Nucleus accumbens (tissue), 56 donors: ENCODE measurements at regions not wholly inside any gene's neighbourhood (a gene's known extent, or its start where the extent isn't known, plus 50 kb on each side); places are given as distances from the start of the nearest gene placed in this dataset.

ENCODE experiments used
- DNase-seq, 56 donors: peaks; one replicate each; lab custom pipeline; 2025; lab: John Stamatoyannopoulos, UW

GRCh38 chr15:93271871-93272270, 182.9 kb upstream of the RGMA start:
- no peak for DNase-seq

GRCh38 chr15:93270937-93271467, 182.0 kb upstream of the RGMA start:
- no peak for DNase-seq

- DNase-seq: no peak
Observed at GRCh38 chr15:93268066-93268465, 179.1 kb upstream of the RGMA start.

GRCh38 chr15:93266291-93266690, 177.3 kb upstream of the RGMA start:
- DNase-seq: no peak

- no peak for DNase-seq
Observed at GRCh38 chr15:93265111-93265556, 176.1 kb upstream of the RGMA start.

- DNase-seq: no peak
Observed at GRCh38 chr15:93261845-93262244, 172.8 kb upstream of the RGMA start.

- DNase-seq: no peak
Observed at GRCh38 chr15:93257920-93258319, 168.9 kb upstream of the RGMA start.

GRCh38 chr15:93253681-93254080, 164.7 kb upstream of the RGMA start:
- no peak for DNase-seq

- DNase-seq: no peak
Observed at GRCh38 chr15:93252780-93253179, 163.8 kb upstream of the RGMA start.

- DNase-seq: no peak
Observed at GRCh38 chr15:93250950-93251349, 161.9 kb upstream of the RGMA start.

GRCh38 chr15:93250209-93250608, 161.2 kb upstream of the RGMA start:
- DNase-seq: no peak

- DNase-seq: no peak
Observed at GRCh38 chr15:93249623-93250022, 160.6 kb upstream of the RGMA start.

- DNase-seq: no peak
Observed at GRCh38 chr15:93247466-93248121, 158.6 kb upstream of the RGMA start.

GRCh38 chr15:93246266-93247242, 157.5 kb upstream of the RGMA start:
- no peak for DNase-seq

- no peak for DNase-seq
Observed at GRCh38 chr15:93245661-93246042, 156.6 kb upstream of the RGMA start.

- no peak for DNase-seq
Observed at GRCh38 chr15:93244696-93245660, 156.0 kb upstream of the RGMA start.

GRCh38 chr15:93243573-93243972, 154.6 kb upstream of the RGMA start:
- DNase-seq: no peak

GRCh38 chr15:93241696-93242585, 152.9 kb upstream of the RGMA start:
- no peak for DNase-seq

GRCh38 chr15:93239993-93240392, 151.0 kb upstream of the RGMA start:
- DNase-seq: no peak
